ENCODE measurements at regions not wholly inside any gene's neighbourhood (a gene's known extent, or its start where the extent isn't known, plus 50 kb on each side); places are given as distances from the start of the nearest gene placed in this dataset.
"Not testable (repeated sequence)": the region's sequence is repeated elsewhere in the genome, so short reads cannot be mapped to it uniquely, and the experiment has no call there.

DNA sequence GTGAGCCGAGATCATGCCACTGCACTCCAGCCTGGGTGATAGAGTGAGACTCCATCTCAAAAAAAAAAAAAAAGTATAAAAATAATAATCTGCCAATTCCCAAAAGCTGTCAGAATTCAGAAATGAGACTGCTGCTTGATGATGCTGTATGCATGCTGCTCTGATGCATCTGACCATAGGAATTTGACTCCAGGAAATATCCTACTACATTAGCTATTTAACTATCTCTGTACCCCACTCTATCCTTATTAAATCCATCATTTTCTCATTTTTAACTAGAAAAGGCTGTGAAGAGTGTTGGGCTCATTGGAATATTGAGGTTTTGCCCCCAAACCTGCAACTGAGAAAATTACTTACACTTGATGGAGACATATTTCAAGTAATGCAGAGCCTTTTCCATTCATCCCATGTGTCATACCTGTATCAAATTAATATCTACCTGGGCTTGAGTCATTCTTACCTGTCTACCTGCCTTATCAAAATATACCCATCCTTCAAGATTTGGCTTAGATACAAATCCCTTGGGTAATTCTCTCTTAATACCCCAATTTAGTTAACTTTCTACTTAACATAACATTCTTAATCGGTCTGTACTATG is 135.2 kb upstream of the PREP start:
- no peak overlapping the region for H3K4me3 ChIP-seq (ENCODE audit: low read depth, low read length)
- TF ChIP-seq CTCF (conservative IDR thresholded peaks at IDR 0.05; ENCODE audit: low read depth, low read length), result no peak
- no peak for DNase-seq (ENCODE audit: low read depth)

DNA sequence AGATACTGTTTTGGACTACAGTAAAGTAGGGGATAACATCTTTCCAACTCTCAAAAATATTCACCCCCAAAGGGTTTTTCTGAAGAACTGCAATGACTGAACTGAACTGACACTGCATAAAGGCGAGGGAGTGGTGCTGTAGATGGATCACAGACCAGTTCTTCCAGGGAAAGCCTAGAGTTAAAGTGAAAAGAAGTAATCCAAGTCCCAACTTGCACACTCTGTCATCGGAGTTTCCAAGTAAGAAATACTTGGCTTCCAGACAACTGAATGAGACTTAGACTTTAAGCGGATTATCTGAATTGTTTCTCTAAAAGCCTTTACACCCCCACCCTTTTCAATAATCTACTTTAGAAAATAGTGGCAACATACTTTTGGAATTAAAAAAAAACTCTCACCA is 134.1 kb upstream of the PREP start:
- no peak overlapping the region for H3K4me3 ChIP-seq (ENCODE audit: low read depth, low read length)
- DNase-seq (ENCODE audit: low read depth), result peak; percentile 4
- TF ChIP-seq CTCF (conservative IDR thresholded peaks at IDR 0.05; ENCODE audit: low read depth, low read length), result no peak

DNA sequence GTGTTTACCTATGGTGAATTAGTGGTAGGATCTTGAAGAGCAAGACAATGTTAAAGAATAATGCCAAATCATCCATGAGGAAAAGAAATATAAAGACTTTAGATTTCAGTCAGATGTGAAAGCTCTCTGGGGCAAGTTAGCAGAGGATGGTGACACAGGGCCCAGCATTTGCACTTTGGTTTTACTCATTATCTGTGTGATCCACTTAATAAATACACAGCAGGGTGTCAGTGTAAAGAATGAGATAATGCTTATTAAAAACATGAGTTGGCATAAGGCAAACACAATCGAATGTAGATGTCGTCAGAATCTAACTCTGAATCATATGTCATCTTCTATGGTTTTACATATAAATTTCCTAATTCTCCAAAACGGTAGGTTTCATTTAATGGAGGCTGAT is 130.4 kb upstream of the PREP start:
- no peak for DNase-seq (ENCODE audit: low read depth)
- no peak overlapping the region for H3K4me3 ChIP-seq (ENCODE audit: low read depth, low read length)
- TF ChIP-seq CTCF (conservative IDR thresholded peaks at IDR 0.05; ENCODE audit: low read depth, low read length), result no peak

- no peak for TF ChIP-seq CTCF (conservative IDR thresholded peaks at IDR 0.05; ENCODE audit: low read depth, low read length)
- no peak overlapping the region for H3K4me3 ChIP-seq (ENCODE audit: low read depth, low read length)
- DNase-seq (ENCODE audit: low read depth), result no peak
These were observed 123.5 kb upstream of the PREP start for GRCh38 chr6:105526225-105526872.

- no peak overlapping the region for H3K4me3 ChIP-seq (ENCODE audit: low read depth, low read length)
- no peak for TF ChIP-seq CTCF (conservative IDR thresholded peaks at IDR 0.05; ENCODE audit: low read depth, low read length)
- DNase-seq (ENCODE audit: low read depth), result peak; percentile 40
These were observed 119.9 kb upstream of the PREP start for GRCh38 chr6:105522626-105523322.

DNA sequence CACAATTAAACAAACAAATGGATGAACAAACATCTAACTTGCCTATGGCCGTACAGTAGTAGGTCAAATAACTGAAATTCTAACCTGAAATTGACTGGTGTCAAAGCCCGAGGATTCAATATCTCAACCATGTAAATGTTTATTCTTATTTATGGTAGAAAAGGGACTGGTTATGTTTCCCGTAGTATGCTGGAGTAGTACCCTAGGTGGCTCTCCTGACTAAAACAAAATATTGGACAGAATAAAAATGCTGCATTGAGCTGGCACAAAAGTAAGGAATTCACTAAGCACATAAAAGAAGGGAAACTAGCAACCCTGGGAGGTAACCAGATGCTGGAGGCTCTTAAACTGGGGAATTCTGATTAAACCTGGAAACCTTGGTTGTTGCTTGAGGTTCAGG is 117.1 kb upstream of the PREP start:
- no peak overlapping the region for H3K4me3 ChIP-seq (ENCODE audit: low read depth, low read length)
- DNase-seq (ENCODE audit: low read depth), result peak; percentile 21
- no peak for TF ChIP-seq CTCF (conservative IDR thresholded peaks at IDR 0.05; ENCODE audit: low read depth, low read length)

DNA sequence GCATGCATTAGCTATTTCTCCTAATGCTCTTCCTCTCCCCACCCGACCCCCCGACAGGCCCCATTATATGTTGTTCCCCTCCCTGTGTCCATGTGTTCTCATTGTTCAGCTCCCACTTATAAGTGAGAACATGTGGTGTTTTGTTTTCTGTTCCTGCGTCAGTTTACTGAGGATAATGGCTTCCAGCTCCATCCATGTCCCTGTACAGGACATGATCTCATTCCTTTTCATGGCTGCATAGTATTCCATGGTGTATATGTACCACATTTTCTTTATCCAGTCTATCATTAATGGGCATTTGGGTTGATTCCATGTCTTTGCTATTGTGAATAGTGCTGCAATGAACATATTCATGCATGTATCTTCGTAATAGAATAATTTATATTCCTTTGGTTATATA is 116.1 kb upstream of the PREP start:
- not testable (repeated sequence) for DNase-seq (ENCODE audit: low read depth)

More for the DNA sequence above, 116.1 kb upstream of the PREP start:
- H3K4me3 ChIP-seq (ENCODE audit: low read depth, low read length), result not testable (repeated sequence)

All from choroid plexus epithelial cell (primary cell).